GM12891 (cell line): ENCODE measurements at regions not wholly inside any gene's neighbourhood (a gene's known extent, or its start where the extent isn't known, plus 50 kb on each side); places are given as distances from the start of the nearest gene placed in this dataset.

Experiments used
- PAX5 ChIP-seq: IDR thresholded peaks from 2 replicates; pipeline ENCODE4 v1.6.1; 2011; ENCODE audit warnings: low read length, moderate library complexity, mild to moderate bottlenecking; ENCODE audit not compliant: insufficient read depth, severe bottlenecking
- POLR2A ChIP-seq: IDR thresholded peaks from 2 replicates; pipeline ENCODE4 v1.6.1; 2011; ENCODE audit warnings: low read depth, low read length, control low read depth
- POLR2AphosphoS5 ChIP-seq: IDR thresholded peaks from 2 replicates; pipeline ENCODE4 v1.6.1; 2011; ENCODE audit warnings: low read depth, low read length, control low read depth
- POU2F2 ChIP-seq: IDR thresholded peaks from 2 replicates; pipeline ENCODE4 v1.6.1; 2011; ENCODE audit warnings: low read depth, mild to moderate bottlenecking, control low read depth, low read length, moderate library complexity
- SPI1 ChIP-seq: IDR thresholded peaks from 2 replicates; pipeline ENCODE4 v1.6.1; 2011; ENCODE audit warnings: low read depth, low read length, control low read depth
- TAF1 ChIP-seq: IDR thresholded peaks from 2 replicates; pipeline ENCODE4 v1.6.1; 2011; ENCODE audit warnings: low read depth, low read length, control low read depth

- TF ChIP-seq POLR2AphosphoS5 = no peak
- no peak for TF ChIP-seq POLR2A
- TF ChIP-seq TAF1 = no peak
- no peak for TF ChIP-seq SPI1
- TF ChIP-seq POU2F2 = no peak
- TF ChIP-seq PAX5 = no peak
Measured at GRCh38 chr3:152574461-152575079, 260.4 kb upstream of the P2RY1 start.
